Heart right ventricle (tissue), 16 donors: ENCODE measurements at regions not wholly inside any gene's neighbourhood (a gene's known extent, or its start where the extent isn't known, plus 50 kb on each side); places are given as distances from the start of the nearest gene placed in this dataset.

ENCODE experiments used
- ATAC-seq, 8 donors: fragments of 200-7000 bp; cut with Tn5 transposase; one replicate each; pipeline ENCODE4 v1.9.1; 2020; ENCODE audit warnings: mild to moderate bottlenecking in 8 of 8, moderate library complexity in 8 of 8, moderate number of reproducible peaks in 1 of 8
- DNase-seq, 2 donors: peaks; one replicate each; pipeline ENCODE4 v3.0.0-alpha.2; 2020
- H3K27ac ChIP-seq, 10 donors: fragments of 200-600 bp; sonication (generic) in 2 of 10; one replicate each; pipeline versions ENCODE4 v1.5.0 to v1.8.0; 2020 to 2022; ENCODE audit warnings: mild to moderate bottlenecking in 3 of 10
- H3K27me3 ChIP-seq, 7 donors: fragments of 200-600 bp; one replicate each; pipeline ENCODE4 v1.8.0; 2021 to 2022; ENCODE audit warnings: mild to moderate bottlenecking in 2 of 7
- H3K36me3 ChIP-seq, 9 donors: fragments of 200-600 bp; sonication (generic) in 1 of 9; one replicate each; pipeline versions ENCODE4 v1.5.0 to v1.8.0; 2020 to 2022; ENCODE audit warnings: mild to moderate bottlenecking in 2 of 9
- H3K4me1 ChIP-seq, 9 donors: fragments of 200-600 bp; sonication (generic) in 1 of 9; one replicate each; pipeline versions ENCODE4 v1.5.0 to v1.8.0; 2020 to 2022; ENCODE audit warnings: mild to moderate bottlenecking in 4 of 9
- H3K4me3 ChIP-seq, 10 donors: fragments of 200-600 bp; sonication (generic) in 2 of 10; one replicate each; pipeline versions ENCODE4 v1.5.0 to v1.8.0; 2020 to 2022; ENCODE audit warnings: mild to moderate bottlenecking in 7 of 10, moderate library complexity in 2 of 10
- H3K9me3 ChIP-seq, 11 donors: fragments of 200-600 bp in 10 of 11; sonication (generic) in 2 of 11; one replicate each; pipeline versions ENCODE4 v1.5.0 to v1.8.0; 2013 to 2022; ENCODE audit warnings: mild to moderate bottlenecking in 2 of 11, control low read depth in 1 of 11, moderate library complexity in 1 of 11
- WGBS, 2 donors: extraction: QIAGEN DNeasy Blood & Tissue Kit; methylation state at CpG; one replicate each; pipeline ENCODE4 v1.1.7; 2013; ENCODE audit warnings: inconsistent platforms in 1 of 2; 5-methylcytosine and 5-hydroxymethylcytosine counted together
- intact Hi-C, 10 donors: fragments of 100-400 bp; cut with DNase I; formaldehyde crosslinking; loops; one replicate each; pipeline versions ENCODE4 v1.11.1 to v1.14.2; 2022
- TF ChIP-seq, protein P1 (sequence below), 9 donors: fragments of 200-600 bp; sonication (generic) in 2 of 9; IDR thresholded peaks; one replicate each; pipeline versions ENCODE4 v1.5.0 to v1.8.0; 2021 to 2022; ENCODE audit warnings: antibody characterized with exemption in 9 of 9, mild to moderate bottlenecking in 5 of 9, moderate library complexity in 1 of 9
- donor health status: Arrhythmogenic right ventricular cardiomyopathy.
- donor health status: ischemic (EF 13 %, LVEDD 7.1; RV severe dilation, severe dysfunction).
- donor health status: healthy with polysubstance abuse.
- donor health status: DM: no; HTN: yes; CAD: no.
- donor health status: DM: no; HTN: no; CAD: no.
- donor health status: ischemic (EF 25% LVEDD 6.9; RV normal size, moderate dysfunction).
- donor health status: ischemic (EF 25% LVEDD 5.7; RV mildly dilated, moderate dysfunction).
- donor health status: healthy.
- donor health status: DM: yes; HTN: yes; CAD: no.
- donor health status: Ischemic cardiomyopathy.
- donor health status: ischemic (EF 35%, LVEDD 5.7; RV mildly dilated, moderate dysfunction).
- donor health status: nonischemic (EF 11% LVEDD 7.7; RV severe dilation, severe dysfunction).
- donor health status: DM: yes; HTN: yes; CAD: no.
- donor health status: PGD.
- donor health status: ischemic (EF 29% LVEDD 5.4; RV normal size, mild dysfunction).
- donor health status: nonischemic (EF 23%, LVEDD 6.1; RV moderate dilation, normal function).

DNA sequence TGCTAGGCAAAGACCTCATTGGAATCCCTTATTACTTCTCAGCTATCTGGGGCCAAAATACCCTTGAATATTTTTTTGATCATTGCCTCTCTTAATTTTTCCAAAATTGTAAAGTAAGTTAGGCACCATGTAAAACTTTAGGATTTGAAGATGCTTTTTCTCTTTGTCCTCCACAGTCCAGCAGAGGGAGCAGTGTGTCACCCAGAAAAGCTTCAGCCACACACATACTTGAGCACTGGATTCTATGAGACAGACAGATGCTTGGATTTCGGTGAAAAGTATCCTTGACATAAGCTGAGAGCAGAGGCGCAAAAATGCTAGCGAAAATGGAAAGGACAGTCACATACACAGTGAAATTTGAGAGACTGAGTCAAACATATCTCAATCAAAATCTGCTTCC lies 74.7 kb upstream of the KCNJ3 start:
- Histone ChIP-seq H3K4me3 (no peak overlapping the region), H3K9me3 (no peaks in the 10 kb centered on the region), H3K36me3 (no peaks in the 10 kb centered on the region), H3K27ac (no peak overlapping the region), H3K4me1 (peaks cover 0 to 5% (median 0%) of the 10 kb centered on the region in 9 donors), H3K27me3 (no peaks in the 10 kb centered on the region)
- WGBS, 2 donors, result 21 to 27% methylated on average over 3 of the region's 3 CpGs
- ATAC-seq, result peak in 2 of 8 donors; percentile 46 to 56
- TF ChIP-seq, protein P1, sequence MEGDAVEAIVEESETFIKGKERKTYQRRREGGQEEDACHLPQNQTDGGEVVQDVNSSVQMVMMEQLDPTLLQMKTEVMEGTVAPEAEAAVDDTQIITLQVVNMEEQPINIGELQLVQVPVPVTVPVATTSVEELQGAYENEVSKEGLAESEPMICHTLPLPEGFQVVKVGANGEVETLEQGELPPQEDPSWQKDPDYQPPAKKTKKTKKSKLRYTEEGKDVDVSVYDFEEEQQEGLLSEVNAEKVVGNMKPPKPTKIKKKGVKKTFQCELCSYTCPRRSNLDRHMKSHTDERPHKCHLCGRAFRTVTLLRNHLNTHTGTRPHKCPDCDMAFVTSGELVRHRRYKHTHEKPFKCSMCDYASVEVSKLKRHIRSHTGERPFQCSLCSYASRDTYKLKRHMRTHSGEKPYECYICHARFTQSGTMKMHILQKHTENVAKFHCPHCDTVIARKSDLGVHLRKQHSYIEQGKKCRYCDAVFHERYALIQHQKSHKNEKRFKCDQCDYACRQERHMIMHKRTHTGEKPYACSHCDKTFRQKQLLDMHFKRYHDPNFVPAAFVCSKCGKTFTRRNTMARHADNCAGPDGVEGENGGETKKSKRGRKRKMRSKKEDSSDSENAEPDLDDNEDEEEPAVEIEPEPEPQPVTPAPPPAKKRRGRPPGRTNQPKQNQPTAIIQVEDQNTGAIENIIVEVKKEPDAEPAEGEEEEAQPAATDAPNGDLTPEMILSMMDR (IDR thresholded peaks at IDR 0.05), result peak; percentile 38 to 77 (median 61)
- DNase-seq, result peak in 1 of 2 donors; percentile 20
- intact Hi-C loops, result loop anchor here in 6 of 10 donors (5.0 to 10.0 kb wide), 4 partner anchors 169 to 691 kb away; no protein-coding TSS in a partner anchor

DNA sequence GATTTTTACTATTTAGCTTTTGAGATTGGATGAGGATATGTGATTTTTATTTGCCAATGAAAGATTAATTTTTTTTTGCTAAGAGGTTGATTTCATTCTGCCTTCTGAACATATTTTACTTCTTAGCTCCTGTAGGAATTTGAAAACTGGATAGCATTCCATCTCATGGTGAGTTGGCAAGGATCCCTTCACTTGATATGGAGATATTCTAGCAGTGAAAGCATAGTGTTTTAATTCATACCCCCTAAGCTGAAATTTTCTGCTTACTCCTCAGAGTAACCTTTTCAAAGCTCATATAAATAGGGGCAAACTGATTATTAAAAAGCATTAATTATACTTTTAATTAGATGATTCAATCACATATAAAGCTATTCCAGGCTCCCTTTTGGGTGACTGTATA lies 61.0 kb upstream of the KCNJ3 start:
- Histone ChIP-seq H3K4me1 (no peaks in the 10 kb centered on the region), H3K9me3 (no peaks in the 10 kb centered on the region), H3K4me3 (no peak overlapping the region), H3K27ac (no peak overlapping the region), H3K36me3 (no peaks in the 10 kb centered on the region), H3K27me3 (no peaks in the 10 kb centered on the region)
- ATAC-seq (no peak), DNase-seq (no peak)
- intact Hi-C loops, result no loop called here
- TF ChIP-seq, protein P1 (IDR thresholded peaks at IDR 0.05), result no peak

DNA sequence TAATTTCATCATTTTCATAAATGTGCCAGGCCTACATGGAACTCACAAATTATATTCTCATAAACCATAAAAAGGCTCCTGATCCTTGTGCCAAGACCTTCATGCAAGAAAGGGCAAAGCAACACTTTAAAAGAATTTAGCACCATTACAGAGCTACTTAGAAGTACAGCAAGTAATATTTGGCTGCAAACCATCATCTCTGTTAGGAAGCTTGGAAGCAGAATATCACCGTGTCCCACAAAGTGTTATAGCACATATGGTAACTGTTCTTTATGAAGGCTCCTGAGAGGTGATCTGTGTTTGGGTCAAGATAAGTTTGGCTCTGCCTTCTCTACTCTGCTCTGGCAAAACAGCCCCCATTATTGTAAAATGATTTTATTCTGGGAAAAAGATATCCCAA lies 59.7 kb upstream of the KCNJ3 start:
- Histone ChIP-seq H3K4me3 (no peak overlapping the region), H3K27ac (no peak overlapping the region), H3K9me3 (no peaks in the 10 kb centered on the region), H3K4me1 (no peaks in the 10 kb centered on the region), H3K36me3 (no peaks in the 10 kb centered on the region), H3K27me3 (no peaks in the 10 kb centered on the region)
- TF ChIP-seq, protein P1 (IDR thresholded peaks at IDR 0.05), result no peak
- intact Hi-C loops, result no loop called here
- WGBS, 2 donors, result 39 to 52% methylated on average over 1 of the region's 1 CpG
- ATAC-seq, result no peak
- no peak for DNase-seq

DNA sequence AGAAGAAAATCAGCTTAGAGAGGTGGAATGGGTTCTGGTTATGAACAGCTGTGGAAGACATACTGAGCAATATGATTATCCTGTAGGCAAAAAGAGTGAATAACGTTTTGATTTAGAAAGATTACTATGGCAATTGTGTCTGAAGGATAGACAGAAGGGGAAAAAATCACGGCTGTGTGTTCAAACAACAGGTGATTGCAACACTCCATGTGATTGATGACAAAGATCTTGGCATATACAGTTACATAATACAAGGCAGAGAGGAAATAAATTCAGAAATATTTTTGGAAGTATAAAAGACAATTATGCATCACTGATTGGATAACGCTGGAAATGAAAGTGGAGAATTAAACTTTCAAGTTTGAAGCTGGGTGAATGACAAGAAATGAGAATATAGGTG lies 58.5 kb upstream of the KCNJ3 start:
- DNase-seq, result no peak
- no peaks in the 10 kb centered on the region for H3K27me3 ChIP-seq
- no peak overlapping the region for H3K27ac ChIP-seq
- TF ChIP-seq, protein P1 (IDR thresholded peaks at IDR 0.05), result no peak
- no peak overlapping the region for H3K4me3 ChIP-seq
- WGBS, 2 donors, result 77 to 84% methylated on average over 3 of the region's 3 CpGs
- no peaks in the 10 kb centered on the region for H3K9me3 ChIP-seq
- H3K4me1 ChIP-seq, result no peaks in the 10 kb centered on the region
- H3K36me3 ChIP-seq, result no peaks in the 10 kb centered on the region
- ATAC-seq, result no peak
- intact Hi-C loops, result no loop called here
